Amygdala (tissue), 56 donors: ENCODE measurements at regions not wholly inside any gene's neighbourhood (a gene's known extent, or its start where the extent isn't known, plus 50 kb on each side); places are given as distances from the start of the nearest gene placed in this dataset.
"Not testable (repeated sequence)": the region's sequence is repeated elsewhere in the genome, so short reads cannot be mapped to it uniquely, and the experiment has no call there.

Source experiments
- DNase-seq, 56 donors: peaks; one replicate each; lab custom pipeline; 2025; lab: John Stamatoyannopoulos, UW

- no peak for DNase-seq
These were observed 84.6 kb upstream of the SLC7A14 start for GRCh38 chr3:170670504-170670903.

GRCh38 chr3:170662986-170663385 is 77.1 kb upstream of the SLC7A14 start:
- DNase-seq: not testable (repeated sequence)

GRCh38 chr3:170660139-170660538 is 74.3 kb upstream of the SLC7A14 start:
- DNase-seq: no peak

- DNase-seq: no peak
These were observed 71.4 kb upstream of the SLC7A14 start for GRCh38 chr3:170657312-170657711.

GRCh38 chr3:170656284-170656683 is 70.4 kb upstream of the SLC7A14 start:
- DNase-seq: no peak

- no peak for DNase-seq
These were observed 67.9 kb upstream of the SLC7A14 start for GRCh38 chr3:170653801-170654200.

GRCh38 chr3:170651260-170651845 is 65.5 kb upstream of the SLC7A14 start:
- DNase-seq: no peak

- not testable (repeated sequence) for DNase-seq
These were observed 64.7 kb upstream of the SLC7A14 start for GRCh38 chr3:170650557-170650956.

GRCh38 chr3:170644711-170645110 is 58.8 kb upstream of the SLC7A14 start:
- no peak for DNase-seq

- no peak for DNase-seq
These were observed 58.0 kb upstream of the SLC7A14 start for GRCh38 chr3:170643831-170644230.

- DNase-seq: peak in 51 of 56 donors; percentile 12 to 88 (median 56)
These were observed 57.2 kb upstream of the SLC7A14 start for GRCh38 chr3:170642882-170643601.

- peak in 2 of 56 donors; percentile 17 to 30 for DNase-seq
These were observed 55.8 kb upstream of the SLC7A14 start for GRCh38 chr3:170641510-170642236.

- DNase-seq: peak in 40 of 56 donors; percentile 9 to 81 (median 48)
These were observed 54.9 kb upstream of the SLC7A14 start for GRCh38 chr3:170640737-170641171.

- no peak for DNase-seq
These were observed 53.1 kb upstream of the SLC7A14 start for GRCh38 chr3:170638988-170639387.

GRCh38 chr3:170637306-170637705 is 51.4 kb upstream of the SLC7A14 start:
- DNase-seq: no peak

- no peak for DNase-seq
These were observed 50.6 kb upstream of the SLC7A14 start for GRCh38 chr3:170636400-170636973.
